ENCODE measurements at regions not wholly inside any gene's neighbourhood (a gene's known extent, or its start where the extent isn't known, plus 50 kb on each side); places are given as distances from the start of the nearest gene placed in this dataset.

DNA sequence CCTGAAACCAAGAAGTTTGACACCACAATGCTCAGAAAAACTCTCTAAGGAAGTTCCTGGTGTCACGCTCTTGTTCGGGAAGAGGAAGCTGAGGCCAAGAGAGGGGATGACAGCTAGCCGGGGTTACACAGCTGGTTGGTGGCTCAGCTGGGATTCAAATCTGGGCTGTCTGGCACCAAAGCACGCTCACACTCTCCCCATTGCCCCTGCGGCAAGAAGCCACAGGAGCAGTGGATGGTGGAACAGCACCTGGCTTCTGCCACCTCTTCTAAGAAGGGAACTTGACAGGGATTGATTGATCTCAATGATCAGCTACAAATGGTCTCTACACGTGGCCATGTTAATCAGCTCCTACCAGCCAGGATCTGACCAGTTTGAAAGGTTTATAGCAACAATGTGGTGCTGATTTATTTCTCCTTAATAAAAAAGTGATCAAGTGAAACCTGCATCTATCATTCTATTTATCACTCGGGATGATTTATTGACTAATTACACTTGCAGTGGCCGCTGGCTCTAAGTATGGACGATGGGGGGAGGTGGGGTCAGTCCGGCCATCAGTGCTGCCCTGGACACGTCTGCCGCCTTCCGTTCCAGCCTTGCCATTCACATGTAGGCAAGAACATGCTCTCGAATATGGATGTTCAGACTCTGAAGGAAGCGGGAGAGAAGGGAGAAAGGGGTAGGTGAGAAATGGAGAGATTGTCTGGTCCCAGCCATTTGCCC lies 71.9 kb upstream of the TOP1 start:
- DNase-seq (ENCODE audit: low read depth, low spot score) = no peak

DNA sequence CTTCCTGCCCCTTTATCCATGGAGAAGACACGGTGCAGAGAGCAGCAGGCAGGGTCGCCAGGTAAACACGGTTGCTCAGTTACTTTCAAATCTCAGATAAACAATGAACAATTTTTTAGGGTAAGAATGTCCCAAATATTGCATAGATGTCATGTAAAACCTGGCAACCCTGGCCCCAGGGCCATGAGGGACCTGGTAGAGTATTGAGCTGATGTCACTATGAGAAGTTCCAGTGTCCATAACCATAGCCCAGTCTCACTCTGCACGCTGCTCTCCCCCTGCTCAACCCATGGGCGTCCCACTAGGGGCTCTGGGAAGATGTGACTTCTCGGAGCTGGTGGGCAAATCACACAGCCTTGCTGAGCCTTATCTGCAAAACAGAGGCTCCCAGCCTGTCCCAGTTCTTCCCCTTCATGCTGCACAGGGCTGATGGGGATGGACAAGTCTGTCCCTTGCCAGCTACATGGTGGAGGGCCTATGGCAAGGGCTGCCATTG lies 71.3 kb upstream of the TOP1 start:
- DNase-seq (ENCODE audit: low read depth, low spot score) = no peak

DNA sequence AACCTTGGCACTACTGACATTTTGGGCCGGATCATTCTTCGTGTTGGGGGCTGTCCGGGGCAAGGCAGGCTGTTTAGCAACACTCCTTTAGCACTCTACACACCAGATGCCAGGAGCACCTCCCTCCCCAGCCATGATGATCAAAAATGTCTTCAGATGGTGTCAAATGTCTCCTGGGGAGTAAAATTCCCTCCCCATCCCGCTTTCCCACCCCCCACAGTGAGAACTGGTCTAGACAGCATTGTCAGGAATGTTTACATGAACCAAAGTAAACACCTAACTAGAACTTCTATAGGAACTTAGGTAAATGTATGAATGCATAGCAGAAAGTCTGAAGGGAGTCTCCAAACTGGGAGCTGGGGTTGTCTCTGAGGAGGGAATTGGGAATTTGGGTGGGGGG lies 70.0 kb upstream of the TOP1 start:
- DNase-seq (ENCODE audit: low read depth, low spot score) = no peak

DNA sequence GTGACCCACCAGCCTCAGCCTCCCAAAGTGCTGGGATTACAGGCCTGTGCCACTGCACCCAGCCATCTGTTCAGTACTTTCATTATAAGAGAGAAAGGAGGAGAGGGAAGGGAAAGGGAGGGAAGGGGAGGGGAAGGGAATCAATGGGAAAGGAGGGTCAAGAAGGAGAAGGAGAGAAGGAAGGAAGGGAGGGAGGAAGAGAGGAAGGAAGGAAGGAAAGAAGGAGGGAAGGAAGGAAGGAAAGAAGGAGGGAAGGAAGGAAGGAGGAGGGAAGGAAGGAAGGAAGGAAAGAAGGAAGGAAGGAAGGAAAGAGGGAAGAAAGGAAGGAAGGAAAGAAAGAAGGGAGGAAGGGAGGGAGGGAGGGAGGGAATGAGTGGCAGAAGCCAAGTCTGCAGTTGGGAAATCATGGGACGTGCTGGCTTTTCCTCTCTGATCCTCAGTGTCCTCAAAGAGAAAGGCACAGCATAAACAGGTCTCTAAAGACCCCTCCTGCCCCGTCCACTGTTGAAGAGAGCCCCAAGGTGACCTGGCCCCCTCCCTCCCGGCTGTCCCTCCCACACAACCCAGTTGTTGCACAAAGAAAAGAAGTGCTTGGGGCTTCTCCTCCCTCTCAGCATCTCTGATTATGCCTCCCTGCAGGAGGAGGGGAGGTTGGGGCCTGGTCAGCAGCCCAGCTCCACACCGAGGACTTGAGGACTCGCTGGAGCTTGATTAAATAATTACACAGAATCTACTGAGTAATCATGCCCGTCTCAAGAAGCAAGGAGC lies 69.1 kb upstream of the TOP1 start:
- DNase-seq (ENCODE audit: low read depth, low spot score) = no peak

DNA sequence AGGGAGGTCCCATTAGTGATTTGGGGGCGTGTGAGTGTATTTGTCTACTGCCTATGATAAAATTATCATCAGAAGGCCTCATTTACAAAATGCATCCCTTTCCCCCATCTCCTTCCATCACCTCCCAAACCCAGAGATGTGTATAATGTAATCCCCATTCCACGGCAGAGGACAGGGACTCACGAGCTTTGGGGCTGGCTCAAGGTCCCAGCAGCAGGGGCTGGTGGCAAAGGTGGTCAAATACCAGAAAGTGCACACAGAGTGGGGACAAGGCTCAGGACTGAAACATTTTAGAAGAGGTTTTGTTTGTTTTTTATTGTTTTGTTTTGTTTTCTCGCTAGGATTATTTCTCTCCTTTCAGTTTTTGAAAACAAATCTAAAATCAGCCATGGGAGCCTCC lies 68.5 kb upstream of the TOP1 start:
- DNase-seq (ENCODE audit: low read depth, low spot score) = no peak

DNA sequence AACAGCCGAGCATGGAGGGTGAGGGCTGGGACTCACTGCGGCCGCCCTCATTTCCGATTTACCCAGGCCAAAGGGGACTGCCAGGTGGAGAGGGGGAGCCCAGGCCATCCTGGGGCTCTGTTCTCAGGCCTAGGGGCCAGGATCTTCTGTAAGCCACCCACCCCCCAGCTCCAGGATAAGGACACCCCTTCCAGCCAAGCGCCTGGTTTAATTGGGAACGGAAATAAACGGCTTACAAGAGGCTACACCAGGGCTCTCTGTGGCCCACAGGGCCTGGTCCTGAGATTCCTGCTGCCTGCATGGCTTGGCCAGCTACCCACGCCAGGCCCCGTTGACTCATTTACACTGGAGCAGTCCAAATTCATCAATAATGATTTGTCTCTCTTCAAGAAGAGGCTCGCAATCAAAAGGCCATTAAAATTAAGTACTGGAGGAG lies 68.1 kb upstream of the TOP1 start:
- no peak for DNase-seq (ENCODE audit: low read depth, low spot score)

DNA sequence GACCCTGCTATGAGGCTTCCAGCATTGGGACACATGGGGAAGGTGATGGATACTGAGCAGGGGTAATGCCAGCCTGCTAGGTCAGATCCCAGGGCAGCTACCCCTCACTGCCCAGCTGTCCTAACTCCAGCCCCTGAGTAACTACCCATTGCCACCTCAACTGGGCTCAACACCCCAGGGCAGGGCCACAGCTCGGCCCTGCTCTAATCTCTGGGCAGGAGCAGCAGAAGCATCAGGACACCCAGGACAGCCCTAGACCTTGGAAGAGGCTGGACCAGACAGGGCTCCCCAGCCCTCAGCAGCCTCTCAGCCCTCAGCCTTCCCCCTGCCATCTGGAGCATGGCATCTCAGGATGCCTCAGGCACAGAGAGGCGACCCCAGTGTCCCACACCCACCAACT lies 67.4 kb upstream of the TOP1 start:
- DNase-seq (ENCODE audit: low read depth, low spot score) = no peak

DNA sequence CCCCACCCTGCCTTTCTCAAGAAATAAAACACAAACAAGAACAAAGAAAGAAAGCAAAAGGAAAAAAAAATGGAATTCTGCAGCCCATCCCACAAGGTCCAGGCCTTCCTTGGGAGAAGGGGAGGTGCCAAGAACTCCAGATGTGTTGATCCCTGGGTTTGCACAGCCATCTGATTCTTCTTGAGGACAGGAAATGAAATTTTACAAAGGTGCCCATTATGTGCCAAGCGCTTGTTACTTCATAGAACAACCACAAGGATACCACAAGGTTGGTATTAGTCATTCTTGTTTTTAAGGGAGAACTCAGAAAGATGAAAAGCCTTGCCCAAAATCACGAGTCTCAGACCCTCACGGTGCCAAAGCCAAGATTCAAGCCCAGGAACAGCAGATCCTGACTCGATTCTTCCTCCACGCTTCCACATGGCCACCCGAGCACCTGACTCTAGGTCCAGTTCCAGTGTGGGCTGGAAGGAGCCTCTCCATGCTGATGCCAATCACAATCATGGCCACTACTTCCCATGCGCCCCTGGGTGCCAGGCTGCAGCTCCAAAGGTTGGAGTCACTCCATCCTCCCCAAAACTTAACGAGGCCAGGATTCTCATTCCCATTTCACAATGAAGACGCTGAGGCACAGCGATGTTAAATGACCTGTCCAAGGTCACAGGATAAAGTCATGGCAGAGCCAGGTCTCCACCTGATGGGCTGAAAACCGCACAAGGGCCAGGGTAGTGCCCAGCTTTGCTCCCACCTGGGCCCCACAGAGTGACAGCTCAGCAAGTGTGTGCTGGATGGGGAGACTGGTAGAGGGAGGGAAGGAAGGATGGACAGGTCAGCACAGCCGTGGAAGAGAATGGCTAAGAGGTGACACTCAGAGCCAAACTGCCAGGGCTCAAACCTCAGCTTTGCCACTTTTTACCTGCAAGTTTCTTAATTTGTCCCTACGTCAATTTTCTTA lies 66.7 kb upstream of the TOP1 start:
- DNase-seq (ENCODE audit: low read depth, low spot score) = no peak

DNA sequence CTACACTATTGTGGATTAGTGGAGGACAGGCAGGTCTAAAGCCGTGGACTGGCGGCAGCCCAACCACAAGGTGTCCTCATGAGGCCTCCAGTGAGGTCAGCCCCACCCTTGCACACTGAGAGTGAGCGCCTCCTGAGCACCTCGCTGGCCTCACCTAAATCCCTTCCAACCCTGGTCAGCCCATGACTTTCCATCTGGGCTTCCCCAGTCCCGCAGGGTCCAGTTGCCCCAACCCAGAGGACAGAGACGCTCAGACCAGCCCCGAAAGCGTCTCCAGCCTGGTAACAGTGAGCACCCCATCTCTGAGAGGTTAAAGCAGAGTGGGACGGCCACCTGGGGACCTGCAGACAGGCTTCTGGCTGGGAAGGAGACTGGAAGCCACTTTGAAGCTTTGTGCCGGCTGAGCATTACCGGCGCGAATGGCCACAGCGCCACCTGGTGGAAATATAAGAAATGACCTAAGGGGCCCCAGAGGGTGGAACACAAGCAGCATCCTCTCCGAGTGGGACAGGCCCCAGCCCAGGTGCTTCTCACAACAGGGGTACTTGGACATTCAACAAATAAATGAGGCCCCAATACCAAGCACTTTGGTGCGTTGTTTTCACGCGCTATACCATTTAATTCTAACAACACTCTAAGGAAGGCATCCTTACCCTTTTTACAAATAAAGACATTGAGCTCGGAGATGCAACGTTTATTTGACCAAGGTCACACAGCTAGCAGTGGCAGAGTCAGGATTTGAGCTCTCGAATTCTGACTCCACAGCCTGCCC lies 65.7 kb upstream of the TOP1 start:
- peak; percentile 37 for DNase-seq (ENCODE audit: low read depth, low spot score)

DNA sequence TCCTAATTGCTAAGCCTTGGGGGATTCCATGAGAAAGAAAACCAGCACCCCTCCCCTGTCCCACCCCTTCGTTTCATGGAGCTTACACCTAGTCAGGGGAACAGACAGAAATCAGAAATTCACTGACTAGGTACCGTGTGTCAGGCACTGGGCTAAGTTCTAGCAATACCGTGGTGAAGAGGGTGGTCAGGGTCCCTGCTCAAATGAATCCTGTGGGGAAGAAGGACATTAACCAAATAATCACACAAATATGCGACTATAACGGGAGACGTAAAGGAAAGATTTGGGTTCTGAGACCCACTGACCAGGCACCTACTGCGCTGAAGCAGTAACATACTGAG lies 65.1 kb upstream of the TOP1 start:
- DNase-seq (ENCODE audit: low read depth, low spot score) = no peak

DNA sequence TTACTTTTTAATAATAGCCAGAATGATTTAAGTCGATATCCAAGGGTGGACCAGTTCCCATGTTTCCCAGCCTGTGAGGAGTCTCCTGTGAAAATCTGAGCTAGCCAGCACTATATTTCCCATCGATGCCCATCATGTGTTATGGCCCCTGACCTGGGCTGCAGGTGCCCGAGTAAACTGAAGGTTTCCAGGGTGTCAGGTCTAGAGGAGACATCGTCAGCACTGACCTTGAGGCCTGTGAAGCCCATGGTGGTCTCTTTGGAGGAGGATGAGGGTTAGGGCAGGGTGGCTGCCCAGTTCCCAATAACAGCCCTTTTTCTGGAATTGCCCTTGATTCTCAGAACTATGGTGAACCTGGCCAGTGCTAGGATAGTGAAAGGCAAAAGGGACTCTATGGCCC lies 63.0 kb upstream of the TOP1 start:
- DNase-seq (ENCODE audit: low read depth, low spot score) = no peak

DNA sequence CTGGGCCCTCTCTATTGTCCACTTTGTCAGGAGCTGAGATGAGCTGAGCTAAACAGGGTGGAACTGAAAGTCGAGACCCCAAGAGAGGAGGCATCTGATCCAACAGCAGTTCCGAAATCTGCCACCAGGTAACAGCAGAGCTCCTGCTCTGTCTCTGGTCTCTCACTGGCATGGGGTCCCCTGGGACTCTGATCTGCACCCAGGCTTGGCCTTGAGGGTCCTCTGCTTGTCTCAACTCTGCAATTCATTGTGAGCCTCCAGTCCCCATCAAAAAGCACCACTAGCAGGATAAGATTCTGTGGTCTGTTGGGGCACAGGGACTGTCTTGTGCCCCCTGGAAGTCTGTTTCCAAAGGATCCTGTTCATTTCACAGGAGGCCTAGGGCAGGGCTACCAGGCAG lies 62.5 kb upstream of the TOP1 start:
- no peak for DNase-seq (ENCODE audit: low read depth, low spot score)

DNA sequence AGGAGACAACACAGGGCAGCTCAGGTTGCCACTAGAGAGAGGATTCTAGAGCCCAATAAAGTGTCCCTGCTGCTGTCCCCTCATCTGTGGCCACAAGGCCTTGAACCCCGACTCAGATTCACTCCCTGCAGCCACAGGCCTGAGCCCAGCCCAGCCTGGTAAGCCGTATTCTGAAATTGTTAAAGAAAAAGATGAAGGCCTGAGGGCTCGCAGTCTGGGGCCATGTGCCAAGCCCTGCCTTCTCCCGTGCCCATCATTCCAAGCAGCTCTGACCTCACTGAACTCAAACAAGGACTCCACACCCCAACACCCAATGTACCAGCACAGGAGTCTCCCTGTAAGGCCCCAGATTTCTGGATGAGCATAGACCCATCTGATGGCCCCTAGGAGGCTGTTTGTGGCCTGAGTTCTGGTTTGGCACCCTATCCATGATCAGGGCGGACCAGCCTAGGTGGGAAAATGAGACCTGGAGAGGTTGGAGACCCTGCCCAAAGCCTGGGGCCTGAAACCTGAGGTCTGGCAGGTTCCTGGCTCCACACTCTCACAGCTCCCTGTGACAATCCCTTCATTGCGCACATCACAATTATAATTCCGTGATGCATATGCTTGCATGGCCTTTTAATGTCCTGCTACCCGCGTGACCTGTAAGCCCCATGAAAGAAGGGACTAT lies 62.0 kb upstream of the TOP1 start:
- DNase-seq (ENCODE audit: low read depth, low spot score) = no peak

DNA sequence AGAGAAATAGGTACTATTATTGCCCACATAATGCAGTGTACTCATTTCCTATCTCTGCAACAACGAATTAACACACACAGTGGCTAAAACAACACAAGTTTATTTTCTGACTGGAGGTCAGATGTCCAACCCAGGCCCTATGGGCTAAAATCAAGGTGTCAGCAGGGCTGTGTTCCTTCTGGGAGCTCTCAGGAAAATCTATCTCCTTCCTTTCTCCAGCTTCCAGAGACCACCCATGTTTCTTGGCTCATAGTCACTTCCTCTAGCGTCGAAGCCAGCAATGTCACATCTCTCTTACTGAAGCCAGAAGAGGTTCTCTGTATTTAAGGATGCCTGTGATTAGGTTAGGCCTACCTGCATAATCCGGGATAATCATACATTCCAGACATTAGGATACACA lies 60.9 kb upstream of the TOP1 start:
- DNase-seq (ENCODE audit: low read depth, low spot score) = no peak

DNA sequence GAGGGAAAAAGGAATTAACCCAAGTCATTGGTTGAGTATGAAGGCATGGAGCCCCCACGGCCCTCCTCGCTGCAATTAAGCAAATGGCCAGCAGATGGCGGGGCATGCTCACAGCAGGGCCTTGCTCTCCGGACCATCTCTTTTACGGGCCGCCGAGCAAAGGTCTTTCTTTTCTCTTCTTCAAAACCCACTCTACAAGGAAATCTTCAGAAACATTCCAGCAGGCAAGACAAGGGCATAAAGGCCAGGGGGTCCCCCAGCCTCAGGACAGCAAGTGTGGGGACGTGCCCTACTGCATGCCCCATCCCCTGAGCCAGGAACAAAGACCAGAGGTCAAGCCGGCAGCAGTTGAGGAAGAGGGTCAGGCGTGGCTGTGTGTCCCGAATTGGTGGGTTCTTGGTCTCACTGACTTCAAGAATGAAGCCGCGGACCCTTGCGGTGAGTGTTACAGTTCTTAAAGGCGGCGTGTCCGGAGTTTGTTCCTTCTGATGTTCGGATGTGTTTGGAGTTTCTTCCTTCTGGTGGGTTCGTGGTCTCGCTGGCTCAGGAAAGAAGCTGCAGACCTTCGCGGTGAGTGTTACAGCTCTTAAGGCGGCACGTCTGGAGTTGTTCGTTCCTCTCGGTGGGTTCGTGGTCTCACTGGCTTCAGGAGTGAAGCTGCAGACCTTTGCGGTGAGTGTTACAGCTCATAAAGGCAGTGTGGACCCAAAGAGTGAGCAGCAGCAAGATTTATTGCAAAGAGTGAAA lies 59.6 kb upstream of the TOP1 start:
- DNase-seq (ENCODE audit: low read depth, low spot score) = peak; percentile 72

DNA sequence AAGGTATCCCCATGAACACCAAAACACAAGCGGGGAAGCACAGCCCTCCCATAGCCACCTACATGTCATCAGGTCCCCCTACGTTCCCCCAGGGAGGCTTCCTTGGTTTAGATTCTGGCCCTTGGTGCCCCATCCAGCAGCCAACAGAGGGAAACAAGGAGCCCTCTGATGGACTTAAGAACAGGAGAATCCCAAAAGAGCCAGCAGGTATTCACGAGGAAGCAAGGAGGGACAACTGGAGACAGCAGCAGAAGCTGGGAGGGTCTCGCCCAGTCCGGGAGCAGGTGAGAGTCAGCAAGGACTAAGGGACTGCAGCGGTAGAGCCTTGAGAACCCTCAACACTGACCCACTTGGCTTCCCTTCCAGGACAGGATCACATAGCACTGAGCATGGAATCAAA lies 58.4 kb upstream of the TOP1 start:
- no peak for DNase-seq (ENCODE audit: low read depth, low spot score)

DNA sequence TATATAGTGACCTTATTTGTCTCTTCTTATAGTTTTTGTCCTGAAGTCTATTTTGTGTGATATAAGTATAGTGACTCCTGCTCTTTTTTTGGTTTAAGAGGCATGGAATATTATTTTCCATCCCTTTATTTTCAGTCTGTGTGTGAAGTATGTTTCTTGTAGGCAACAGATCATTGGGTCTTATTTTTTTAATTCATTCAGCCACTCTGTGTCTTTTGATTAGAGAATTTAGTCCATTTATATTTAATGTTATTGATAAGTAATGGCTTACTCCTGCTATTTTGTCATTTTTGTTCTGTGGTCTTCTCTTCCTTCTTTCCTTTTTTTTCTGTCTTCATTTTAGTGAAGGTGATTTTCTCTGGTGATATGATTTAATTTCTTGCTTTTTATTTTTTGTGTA lies 51.4 kb upstream of the TOP1 start:
- no peak for DNase-seq (ENCODE audit: low read depth, low spot score)

DNA sequence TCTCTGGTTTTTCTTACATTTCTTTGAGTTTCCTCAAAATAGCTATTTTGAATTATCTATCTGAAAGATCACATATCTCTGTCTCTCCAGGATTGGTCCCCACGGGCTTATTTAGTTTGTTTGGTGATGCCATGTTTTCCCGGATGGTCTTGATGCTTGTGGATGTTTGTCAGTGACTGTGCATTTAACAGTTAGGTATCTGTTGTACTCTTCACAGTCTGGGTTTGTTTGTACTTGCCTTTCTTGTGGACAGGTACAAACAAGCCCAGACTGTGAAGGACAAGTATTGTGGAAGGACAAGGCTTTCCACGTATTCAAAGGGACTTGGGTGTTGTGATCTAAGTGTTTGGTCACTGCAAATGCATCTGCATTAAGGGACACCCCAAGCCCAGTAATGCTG lies 49.9 kb upstream of the TOP1 start:
- DNase-seq (ENCODE audit: low read depth, low spot score) = no peak
